ENCODE measurements at regions not wholly inside any gene's neighbourhood (a gene's known extent, or its start where the extent isn't known, plus 50 kb on each side); places are given as distances from the start of the nearest gene placed in this dataset.

GRCh38 chr15:46450112-46450809, 815.4 kb downstream of the SQOR start:
- DNase-seq, result no peak

GRCh38 chr15:46450810-46451182, 816.0 kb downstream of the SQOR start:
- no peak for DNase-seq

GRCh38 chr15:46452297-46452820, 817.5 kb downstream of the SQOR start:
- DNase-seq, result no peak

DNA sequence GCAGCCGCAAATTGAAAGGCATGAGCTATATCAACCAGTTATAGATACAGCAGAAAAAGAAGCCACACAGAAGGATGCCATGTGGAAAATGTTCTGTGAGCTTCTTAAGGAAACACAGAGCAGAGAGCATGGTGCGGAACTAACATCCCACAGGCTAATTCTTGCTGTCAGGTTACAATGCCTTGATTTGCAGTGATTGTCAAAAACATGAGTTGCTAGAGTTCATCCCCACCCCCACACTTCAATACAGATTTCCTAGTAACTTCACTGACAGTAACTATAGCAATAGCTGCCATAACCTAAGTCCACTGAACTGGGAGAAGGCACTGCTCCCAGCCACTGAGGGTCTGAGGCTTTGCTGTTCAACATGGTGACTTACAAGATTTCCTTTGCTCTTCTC, 821.6 kb downstream of the SQOR start:
- DNase-seq, result no peak

GRCh38 chr15:46460431-46461094, 825.7 kb downstream of the SQOR start:
- no peak for DNase-seq

DNA sequence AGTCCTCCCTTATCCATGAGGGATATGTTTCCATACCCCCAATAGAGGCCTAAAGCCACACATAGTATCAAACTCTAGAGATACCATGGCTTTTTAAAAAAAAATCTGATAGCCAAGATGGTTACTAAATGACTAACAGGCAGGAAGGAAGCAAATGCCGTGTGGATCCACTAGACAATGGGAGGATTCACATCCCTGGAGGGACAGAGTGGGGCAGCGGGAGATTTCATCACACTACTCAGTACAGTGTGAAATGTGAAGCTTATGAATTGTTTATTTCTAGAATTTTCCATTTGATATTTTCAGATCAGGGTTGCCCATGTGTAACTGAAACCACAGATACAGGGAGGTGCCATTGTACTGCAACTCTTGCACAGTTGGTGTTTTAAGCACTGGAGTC, 826.6 kb downstream of the SQOR start:
- no peak for DNase-seq

DNA sequence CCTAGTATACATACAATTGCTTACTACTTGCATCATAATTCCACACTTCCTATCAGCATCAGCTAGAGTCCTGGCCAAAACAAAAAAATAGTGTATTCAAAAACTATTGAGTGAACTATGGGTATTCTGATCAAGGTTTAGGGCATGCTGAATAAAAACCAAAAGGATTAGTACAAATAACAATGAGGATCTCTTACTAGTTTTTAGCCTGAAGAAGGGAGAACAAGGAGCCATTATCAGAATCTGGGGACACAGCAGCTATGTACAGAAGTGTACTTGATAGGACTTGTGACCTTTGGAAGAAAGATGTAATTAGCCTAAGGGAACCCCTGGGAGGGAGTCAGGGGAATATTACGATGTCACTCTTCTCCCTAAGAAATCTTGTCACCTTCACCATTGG, 832.2 kb downstream of the SQOR start:
- DNase-seq, result no peak

DNA sequence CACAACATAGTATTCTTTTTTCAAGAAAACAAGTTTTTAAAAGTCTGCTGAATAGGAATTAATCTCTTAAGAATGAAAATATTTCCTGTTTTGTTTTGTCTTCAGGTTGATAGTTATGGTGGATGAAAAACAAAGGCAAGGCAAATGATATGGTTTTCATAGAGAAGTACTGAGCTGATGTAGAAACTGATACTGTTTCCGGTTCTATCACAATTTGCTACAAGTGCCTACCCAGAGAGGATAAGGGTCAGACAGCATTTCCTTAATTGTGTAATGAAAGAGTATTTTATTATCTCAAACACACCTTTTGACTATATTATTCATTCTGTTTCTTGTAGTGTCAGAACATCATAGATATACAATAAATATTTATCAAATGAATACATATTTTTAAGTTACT, 836.3 kb downstream of the SQOR start:
- no peak for DNase-seq

- DNase-seq, result no peak
Observed at GRCh38 chr15:46489276-46489675, 854.4 kb downstream of the SQOR start.

DNA sequence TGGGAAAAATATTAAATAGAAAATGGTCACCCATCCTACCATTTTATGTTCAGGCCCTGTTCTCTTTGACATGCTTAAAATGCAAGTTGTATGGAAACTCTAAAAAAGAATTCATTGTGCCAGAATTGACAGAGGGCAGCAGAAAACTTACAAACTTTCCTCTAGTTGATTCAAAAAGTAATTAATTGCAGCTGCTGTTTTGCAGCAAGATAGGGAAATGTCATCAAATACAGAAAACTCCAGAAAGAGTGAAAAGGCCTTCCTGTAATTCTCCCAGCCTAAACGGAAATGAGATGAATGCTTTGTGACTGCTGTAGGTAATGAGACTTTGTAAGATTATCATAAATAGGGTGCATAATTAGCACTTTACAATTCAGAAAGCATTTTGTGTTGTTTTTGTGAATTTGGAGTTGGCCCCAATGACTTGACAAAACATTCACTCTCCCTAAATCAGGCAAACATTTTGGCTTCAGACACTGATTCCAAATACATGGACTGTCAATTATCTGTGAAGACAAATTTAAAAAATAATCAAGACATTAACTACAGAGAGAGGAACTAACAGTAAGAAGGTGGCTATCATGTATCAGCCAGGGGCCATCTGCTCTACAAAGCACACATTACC, 861.8 kb downstream of the SQOR start:
- DNase-seq, result no peak

DNA sequence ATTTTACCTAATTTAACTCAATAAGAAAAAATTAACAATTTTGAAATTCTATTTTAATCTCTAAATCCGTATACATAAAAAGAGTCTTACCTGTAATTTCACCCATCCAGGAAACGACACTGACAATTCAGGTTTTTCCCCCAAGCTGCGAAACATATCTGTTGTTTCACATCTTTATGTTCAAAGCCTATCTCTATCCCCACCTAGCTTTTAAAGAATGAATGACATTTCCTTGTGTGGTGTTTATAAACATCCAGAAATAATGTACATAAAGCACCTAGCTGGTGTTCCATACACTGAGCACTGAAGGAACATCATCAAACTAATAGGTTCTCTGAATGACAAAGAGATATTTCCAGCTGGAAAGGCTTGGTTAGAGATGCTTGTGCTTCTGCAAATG, 867.8 kb downstream of the SQOR start:
- no peak for DNase-seq

GRCh38 chr15:46518381-46518780, 883.6 kb downstream of the SQOR start:
- DNase-seq, result no peak

- DNase-seq, result no peak
Observed at GRCh38 chr15:46523701-46524100, 888.9 kb downstream of the SQOR start.

DNA sequence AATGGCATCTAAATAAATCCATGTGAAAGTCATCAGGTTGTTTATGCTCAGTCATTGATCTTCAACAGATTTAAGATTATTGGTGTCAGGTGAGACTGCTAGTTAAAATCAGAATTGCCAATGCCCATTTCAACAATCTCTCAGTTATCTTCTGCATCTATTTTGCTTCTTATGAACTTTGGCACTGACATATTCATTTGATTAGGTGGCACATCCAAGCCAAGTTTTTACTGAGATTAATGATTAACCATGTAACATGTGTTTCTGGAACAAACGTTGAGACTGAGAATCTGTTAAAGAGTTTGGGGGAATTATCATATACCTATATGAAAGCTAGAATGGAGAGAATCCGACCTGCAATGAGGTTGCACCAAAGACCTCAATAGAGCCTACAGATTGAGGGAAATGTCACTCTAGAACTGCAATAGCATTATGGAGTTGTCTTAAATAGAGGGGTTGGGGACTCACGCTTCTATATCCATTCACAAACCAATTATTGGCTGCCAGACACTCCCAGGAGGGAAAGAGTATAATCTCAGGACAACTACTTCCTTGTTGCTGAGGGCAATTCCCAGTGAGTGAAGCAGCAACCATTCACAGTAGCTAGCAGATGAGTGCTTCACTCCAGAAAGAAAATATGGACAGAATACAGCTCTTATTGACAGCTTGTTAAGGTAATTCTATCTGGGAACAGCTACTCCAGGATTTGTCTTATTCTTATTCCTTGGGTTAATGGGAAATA, 891.3 kb downstream of the SQOR start:
- DNase-seq, result no peak

DNA sequence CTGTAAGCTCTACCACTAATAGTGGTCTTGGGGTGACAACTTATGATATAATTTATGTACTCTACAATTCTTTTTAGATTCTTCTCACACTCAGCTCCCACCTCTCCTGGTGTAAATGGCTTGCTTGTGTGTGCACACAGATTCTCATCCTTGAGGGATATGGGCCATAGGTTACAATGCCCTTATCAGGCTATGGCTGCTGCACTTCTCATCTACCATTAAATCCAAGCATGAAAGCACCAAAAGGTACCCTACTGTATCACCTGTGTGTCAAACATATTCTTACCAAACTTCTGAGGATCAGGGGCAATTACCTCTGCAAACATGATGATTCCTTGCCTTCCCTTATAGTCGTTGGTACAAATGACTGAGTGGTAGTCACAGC, 891.9 kb downstream of the SQOR start:
- DNase-seq, result no peak

- DNase-seq, result no peak
Observed at GRCh38 chr15:46543626-46544025, 908.8 kb downstream of the SQOR start.

- DNase-seq, result no peak
Observed at GRCh38 chr15:46548989-46549388, 914.2 kb downstream of the SQOR start.

DNA sequence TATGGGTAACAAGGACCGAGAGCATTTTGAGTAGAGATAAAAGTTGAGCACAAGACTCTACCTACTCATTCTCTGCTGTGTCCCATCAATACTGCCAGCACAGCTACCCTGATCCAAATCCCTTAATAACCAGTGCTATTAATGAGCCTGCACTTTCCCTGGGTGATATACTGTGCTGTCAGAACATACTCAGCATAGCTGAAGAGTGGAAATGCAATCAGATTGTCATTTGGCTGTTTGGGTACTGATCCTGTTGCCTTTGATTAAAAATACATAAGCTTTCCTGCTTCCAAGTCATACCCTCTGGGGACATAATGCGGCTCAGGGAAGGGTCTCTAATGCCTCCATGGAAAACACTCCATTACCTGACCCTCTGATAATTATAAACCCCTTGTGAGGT, 917.5 kb downstream of the SQOR start:
- DNase-seq, result no peak

DNA sequence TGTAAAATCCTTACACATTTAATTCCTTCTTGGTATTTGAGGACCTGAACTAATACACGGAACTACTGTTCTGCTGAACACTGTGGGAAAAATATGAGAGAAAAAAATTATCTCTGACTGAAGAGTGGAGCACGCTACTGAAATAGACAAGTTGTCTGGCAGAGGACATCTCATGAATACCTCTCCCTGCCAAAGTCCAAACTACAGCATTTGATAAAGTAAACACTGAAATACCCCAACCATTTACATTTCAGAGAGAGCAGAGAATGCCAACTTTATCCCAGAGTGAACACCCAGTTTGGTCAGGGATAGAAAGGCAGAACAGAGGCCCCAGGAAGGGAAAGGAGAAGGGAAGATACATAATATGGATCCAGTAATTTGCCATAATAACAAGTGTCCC, 920.7 kb downstream of the SQOR start:
- DNase-seq, result no peak

- DNase-seq, result no peak
Observed at GRCh38 chr15:46556010-46556409, 921.2 kb downstream of the SQOR start.

- DNase-seq, result no peak
Observed at GRCh38 chr15:46556559-46557379, 921.9 kb downstream of the SQOR start.

- DNase-seq, result no peak
Observed at GRCh38 chr15:46567968-46568367, 933.1 kb downstream of the SQOR start.

DNA sequence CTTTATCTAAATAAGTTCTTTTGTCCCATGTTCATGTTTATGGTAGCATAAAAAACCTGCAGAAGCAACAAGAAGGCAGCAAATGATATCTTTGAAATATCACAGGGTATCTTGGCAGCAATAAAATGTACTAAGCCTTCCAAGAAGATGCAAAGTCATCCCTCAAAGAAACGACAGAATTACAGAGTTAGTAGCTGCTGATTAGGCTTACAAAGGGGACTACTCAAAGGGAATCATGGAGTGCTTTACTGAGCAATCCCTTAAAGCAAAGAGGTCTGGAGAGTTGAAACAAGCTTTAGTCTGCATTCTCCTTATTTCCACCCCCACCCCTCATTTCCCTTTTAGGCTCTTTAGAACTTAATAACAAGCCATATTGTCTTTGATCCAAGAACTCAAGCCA, 935.0 kb downstream of the SQOR start:
- DNase-seq, result no peak

All from CD4-positive, alpha-beta T cell treated with Interleukin-15 for 1 hour (primary cell).